Hematopoietic multipotent progenitor cell treated with erythropoietin and hydrocortisone succinate and interleukin-3 and kit ligand, for 8 days (in vitro differentiated cells): ENCODE measurements at regions not wholly inside any gene's neighbourhood (a gene's known extent, or its start where the extent isn't known, plus 50 kb on each side); places are given as distances from the start of the nearest gene placed in this dataset.

Experiments
- DNase-seq: peaks from one replicate; pipeline ENCODE4 v3.0.0-alpha.2; 2015

DNA sequence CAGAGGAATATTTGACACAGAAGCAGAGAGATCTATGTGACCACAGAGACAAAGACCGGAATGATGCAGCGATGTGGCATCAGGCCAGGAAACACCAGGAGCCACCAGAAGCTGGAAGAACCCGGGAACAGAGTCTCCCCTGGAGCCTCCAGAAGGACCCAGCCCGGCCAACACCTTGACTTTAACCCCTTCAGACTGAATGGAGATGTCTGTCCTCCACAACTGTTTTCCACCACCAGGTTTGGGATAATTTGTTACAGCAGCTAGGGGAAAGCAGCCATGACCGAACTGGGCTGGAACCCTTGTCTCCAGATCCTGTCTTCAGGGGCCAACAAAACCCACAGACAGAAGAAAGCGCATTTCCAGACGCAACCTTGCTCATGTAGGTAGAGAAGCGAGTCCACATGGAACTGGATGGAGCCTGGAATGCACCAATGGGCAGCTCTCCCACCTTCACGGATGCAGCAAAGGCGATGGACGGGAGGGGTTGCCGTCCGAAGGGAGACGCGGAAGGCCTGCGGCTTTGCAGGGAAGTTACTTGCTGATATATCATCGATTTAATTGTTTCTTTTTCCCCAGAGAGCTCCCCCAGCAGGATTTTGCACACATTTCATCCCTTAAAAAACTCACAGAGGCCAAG lies 396.6 kb downstream of the NPHP4 start:
- no peak for DNase-seq

DNA sequence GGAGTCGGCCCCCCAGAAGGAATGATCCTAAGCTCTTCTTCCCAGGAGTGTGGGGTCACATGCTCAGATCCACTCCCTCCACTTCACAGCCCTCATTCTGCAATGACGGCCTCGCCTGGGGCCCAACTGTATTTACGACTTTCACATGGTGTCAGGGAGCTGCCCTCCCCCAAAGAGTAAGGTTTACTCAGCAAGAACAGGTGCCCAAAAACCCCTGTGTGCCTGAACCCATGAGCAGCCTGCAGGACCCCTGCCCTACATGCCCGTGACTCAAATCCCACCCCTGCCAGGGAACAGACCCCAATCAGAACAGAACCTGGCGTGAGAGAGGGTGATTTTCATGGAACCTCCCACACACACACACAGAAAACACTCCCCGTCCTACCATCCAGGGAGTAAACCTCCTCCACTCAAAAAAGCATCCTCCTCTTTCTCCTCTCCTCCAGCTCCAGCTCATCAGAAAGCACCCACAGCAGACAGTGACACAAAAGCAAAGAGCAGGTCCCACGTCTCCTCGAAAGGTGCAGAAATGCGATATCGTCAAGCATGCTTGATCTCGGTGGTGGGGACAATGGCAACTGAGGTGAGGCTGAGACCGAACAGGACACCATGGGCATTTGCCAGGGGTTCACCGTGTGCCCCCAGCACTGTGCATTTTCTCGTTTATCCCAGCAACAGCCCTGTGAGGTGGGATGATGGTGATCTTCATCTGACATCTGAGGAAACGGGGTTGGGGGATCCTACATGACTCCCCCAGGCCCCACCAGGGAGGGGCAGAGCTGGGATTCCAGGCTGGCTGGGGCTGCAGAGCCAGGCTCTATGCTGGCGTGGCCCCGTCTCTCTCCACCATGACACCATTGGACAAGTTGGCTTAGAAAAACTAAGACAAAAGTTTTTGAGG lies 397.9 kb downstream of the NPHP4 start:
- DNase-seq: no peak

DNA sequence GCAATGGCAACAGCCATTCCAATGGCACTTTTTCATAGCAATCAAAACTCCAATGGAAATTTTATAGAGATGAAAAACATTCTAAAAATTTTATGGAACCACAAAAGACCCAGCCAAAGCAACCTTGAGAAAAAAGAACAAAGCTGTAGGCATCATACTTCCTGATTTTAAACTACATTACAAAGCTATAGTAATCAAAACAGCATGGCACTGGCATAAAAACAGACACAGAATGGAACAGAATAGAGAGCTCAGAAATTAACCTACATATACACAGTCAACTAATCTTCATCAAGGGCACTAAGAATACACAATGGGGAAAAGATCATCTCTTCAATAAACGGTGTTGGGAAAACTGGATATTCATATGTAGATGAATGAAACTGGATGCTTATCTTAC lies 401.5 kb downstream of the NPHP4 start:
- no peak for DNase-seq

DNA sequence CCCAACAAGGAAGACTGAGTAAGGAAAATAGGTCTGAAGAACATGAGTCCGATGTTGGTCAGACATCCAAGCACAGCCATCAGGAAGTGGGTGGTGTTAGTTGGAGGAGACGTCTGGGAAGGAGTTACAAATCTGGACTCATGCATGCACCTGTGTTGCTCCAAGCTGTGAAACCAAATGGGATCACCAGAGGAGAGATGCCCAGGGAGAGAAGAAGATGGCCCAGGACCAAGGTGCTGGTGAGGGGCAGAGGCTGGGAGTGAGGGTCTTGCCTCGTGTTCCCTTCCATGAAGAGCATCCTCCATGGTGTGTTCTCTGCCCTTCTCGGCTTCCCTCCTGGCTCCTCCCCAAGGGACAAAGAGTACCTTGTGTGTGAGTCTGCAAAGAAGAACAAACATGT lies 405.6 kb downstream of the NPHP4 start:
- DNase-seq: no peak

DNA sequence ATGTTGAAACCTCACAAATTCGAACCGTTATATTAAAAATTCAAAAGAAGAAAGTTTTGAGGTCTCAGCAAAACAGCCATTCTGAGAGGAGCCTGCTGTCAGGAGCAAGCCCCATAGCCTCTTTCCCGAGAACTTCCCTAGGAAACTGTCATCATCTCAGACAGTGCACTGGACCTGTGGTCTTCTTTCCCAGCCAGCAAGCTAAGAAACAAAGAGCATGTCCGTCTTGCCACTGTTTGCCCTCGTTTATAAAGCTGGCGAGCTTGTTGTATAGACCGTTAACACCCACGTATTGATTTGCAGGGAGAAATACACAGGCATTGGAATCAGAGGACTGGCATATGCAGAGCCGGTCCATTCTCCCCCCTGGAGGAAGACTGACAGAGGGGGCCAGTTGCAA lies 407.0 kb downstream of the NPHP4 start:
- DNase-seq: no peak

DNA sequence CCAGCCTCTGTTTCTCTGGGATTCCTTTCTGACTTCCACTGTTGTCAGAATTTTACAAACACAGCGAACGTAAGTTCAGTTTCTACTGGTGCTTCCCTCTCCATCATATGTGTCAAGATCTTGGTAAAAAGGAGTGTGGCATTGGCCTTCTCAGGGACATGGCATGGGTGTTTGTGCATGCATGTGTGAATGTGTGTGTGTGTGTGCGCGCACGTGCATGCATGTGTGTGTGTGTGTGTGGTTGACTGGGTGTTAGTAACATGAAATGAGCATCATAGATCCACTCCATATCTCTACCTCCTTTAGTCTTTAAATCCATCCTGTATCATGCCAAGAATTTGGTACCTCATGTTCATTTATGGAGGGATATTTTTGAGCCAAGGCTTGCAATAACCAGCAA lies 411.3 kb downstream of the NPHP4 start:
- no peak for DNase-seq

DNA sequence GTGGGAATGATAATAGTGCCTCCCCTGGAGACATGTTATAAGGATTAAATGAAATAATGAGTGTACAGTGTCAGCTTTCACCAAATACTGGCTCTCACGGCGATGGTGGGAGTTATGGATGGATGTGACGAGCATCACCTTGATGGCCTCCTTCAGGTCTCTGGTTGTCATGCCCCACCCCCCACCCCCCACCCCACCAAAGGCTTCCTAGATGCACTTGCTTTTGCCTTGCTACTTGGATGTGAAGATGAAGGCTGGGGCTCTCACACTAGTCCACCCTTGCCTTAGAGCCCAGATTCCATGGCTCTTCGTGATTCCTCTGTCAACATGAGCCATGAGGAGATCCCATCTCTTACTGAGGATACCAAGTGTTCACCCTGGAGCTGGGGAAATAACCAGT lies 412.3 kb downstream of the NPHP4 start:
- DNase-seq: no peak

DNA sequence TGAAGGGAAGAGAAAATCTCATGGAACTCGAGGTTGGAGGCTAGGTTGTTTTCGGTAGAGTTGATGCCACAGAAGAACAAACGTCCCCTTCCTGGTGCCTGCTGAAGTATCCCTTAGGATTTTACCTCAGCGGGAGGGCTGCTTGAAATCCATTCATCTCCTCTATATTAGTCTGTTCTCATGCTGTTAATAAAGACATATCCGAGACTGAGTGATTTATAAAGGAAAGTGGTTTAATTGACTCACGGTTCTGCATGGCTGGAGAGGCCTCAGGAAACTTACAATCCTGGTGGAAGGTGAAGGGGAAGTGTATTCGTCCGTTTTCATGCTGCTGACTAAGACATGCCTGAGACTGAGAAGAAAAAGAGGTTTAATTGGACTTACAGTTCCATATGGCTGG lies 413.5 kb downstream of the NPHP4 start:
- DNase-seq: no peak

DNA sequence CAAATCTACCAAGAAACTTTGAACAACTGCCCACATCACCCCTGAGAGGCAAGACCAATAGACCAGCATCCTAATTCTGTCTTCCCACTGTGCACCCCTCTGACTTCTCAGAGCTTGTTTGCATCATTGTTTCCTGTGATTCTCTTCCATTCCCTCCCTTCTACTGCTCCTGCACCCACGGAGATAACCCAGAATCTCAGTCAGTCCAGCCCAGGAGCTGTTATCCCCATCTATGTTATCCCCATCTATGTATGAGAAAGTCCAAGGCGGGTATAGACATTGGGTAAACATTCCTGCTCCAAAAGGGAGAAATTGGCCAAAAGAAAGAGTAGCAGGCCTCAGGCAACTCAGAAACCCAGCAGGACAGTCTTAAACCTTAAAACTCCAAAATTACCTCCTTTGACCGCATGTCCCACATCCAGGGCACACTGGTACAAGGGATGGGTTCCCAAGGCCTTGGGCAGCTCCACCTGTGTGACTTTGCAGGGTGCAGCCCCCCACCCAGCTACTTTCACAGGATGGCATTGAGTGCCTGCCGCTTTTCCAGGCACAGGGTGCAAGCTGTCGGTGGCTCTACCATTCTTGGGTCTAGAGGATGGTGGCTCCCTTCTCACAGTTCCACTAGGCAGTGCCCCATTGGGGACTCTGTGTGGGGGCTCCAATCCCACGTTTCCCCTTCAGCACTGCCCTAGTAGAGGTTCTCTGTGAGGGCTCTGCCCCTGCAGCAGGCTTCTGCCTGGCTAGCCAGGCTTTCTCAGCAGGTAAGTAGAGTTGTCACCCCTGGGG lies 414.8 kb downstream of the NPHP4 start:
- no peak for DNase-seq

DNA sequence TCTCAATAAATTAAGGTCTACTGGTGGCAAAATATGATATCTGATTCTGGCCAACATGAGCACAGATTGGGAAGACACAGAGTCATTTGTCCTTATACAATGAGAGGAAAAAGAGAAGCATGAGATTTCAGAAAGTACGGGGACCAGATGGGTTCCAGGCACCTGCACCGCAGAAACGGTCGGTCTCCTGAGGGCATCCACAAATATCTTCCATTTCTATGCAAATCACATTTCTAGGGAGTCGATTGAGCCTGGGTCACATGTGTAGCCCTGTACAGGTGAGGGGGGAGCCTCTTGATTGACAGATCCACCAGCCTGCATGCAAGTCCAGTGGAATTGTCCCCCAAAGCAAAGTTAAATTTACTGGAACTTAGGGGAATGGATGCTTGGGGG lies 415.6 kb downstream of the NPHP4 start:
- no peak for DNase-seq

DNA sequence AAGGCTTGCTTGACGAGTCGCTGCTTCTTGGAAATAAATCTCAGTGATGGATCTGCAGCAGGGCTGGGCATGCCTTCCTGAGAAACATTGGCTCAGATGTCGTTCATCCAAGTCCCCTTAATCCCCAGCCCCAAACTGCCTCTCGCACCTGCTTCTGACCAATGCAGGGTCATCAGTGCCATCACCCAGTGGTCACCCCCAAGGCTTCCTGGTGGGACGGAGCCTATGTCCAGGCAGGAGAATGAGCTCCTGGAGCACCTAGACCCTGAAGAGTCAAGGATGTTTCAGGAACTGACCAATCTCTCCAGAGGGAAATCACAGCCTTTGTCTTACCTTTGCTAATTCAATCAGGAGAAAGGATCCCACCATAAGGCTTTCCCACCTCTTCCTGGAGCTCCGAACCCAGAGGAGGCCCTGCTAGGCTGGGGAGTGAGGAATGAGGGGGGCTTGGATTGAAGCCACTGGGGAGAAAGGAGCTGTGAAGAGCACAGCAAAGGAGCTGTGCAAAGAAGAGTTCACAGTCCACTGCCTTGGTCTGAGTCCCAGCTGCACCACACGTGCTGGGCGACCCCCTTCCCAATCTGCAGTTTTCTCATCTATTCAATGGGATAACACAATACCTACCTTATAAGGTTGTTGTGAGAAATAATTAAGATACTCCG lies 416.1 kb downstream of the NPHP4 start:
- no peak for DNase-seq

DNA sequence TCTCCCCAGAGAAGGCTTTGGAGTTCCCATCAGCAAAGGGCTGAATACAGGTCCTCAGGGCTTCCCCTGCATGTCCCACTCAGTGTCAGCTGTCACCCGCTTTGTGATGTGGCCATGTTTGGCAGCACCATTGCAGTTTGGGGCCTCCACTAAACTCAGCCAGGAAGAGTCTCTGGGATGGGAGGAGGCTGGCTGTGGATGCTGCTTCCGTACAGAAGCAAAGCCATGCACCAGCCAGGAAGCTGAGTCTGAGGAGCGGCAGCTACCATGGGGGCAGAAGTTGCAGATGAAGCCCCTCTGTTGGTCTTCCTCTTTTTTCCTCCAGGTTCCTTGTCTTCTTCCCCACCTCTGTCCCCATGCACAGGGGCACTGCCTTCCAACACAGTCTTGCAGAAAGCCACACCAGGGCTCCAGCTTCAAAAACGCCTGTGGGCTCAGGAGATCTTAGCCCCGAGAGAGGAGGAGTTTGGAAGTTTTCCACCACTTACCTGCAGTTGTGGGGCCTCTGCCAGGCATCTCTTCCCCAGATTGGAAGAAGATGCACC lies 416.8 kb downstream of the NPHP4 start:
- no peak for DNase-seq

DNA sequence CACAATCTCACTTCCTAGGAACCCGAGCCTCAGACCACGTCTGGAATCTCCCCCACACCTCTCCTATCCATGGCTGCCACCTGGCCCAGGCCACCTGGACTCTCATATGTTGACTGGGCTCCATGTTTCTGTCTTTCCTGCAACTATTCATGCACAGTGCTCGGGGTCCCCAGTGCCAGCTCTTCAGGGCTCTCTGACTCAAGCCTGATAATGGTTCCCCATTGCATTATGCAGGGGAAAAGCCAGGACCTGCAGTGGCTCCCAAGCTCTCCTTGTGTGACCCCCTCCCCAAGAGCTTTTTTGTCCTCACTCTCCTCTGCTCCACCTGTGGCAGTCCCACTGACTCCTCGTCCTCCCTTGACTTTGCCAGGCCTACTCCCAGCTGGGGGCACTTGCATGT lies 417.6 kb downstream of the NPHP4 start:
- DNase-seq: no peak

DNA sequence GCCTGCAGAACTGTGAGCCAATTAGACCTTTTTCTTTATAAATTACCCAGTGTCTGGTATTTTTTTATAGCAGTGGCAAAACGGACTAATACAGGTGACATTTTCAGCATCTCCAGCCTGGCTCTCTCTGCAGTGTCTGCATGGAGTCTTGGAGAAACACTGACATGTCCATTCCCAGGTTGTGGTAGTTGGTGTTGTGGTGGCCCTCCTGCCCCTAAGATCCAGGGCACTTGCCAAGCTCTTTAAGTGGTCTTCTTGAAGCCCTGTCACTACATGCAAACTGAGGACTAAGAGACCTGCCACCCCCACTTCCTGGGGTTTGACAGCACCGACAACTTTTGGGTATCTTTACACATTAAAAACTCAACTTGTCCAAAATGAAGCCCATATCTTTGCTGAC lies 419.4 kb downstream of the NPHP4 start:
- DNase-seq: no peak

DNA sequence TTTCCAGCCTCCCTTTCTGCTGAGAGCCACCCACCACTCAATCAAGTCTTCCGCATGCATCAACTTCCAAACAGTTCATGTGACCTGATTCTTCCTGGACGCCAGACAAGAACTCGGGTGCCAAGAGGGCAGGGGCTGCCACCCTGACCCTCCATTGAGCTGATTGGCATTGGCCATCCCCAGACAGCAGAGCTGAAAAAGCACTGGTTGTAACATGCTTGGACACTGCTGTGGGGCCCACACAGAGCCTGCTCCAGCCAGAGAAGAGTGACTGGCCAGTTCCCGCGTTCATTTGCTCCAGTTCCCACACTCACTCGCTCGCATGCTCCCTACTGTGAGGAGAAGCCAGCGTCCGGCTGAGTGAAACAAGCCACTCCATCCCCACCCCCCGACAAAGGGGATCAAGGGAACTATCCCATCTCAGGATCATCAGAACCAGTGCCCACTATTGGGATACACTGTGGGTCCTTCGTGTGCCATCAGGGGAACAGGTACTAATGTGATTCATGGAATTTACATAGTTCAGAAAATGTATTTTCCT lies 420.3 kb downstream of the NPHP4 start:
- no peak for DNase-seq

DNA sequence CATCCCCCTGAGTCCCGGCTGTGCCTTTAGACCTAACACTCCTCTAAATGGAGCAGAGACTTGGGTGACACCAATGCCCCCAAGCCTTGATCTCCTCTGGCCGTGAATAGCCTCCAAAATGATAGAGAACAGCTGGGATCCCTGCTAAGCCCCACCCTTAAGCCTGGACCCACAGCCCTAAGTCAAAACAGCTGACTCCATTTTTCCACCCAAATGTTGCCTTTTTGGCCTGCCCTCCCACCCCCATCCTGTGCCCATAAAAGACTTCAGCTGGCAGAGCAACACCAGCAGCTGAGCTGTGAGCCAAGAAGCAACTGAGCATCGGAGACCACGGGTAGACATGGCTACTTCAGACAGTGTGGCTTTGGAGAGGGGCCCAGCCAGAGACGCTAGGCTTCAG lies 420.8 kb downstream of the NPHP4 start:
- no peak for DNase-seq

DNA sequence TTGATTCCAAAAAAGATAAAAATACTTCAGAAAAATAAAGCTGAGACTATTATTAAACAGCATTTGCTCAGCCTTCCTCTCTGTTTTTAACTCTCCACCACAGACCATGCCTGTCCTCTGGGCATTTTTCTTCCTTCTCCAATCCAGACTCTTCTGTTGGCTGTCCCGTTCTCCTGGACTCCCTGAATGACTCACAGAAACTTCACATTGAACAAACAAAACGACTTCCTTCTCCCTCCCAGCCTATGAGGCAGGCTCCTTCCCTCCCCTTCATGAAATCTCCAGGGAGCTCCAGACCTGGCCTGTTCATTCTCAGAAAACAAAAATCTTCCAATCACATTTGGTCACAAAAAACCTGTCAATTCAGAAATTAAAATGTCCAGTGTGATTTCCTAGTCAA lies 421.3 kb downstream of the NPHP4 start:
- no peak for DNase-seq

DNA sequence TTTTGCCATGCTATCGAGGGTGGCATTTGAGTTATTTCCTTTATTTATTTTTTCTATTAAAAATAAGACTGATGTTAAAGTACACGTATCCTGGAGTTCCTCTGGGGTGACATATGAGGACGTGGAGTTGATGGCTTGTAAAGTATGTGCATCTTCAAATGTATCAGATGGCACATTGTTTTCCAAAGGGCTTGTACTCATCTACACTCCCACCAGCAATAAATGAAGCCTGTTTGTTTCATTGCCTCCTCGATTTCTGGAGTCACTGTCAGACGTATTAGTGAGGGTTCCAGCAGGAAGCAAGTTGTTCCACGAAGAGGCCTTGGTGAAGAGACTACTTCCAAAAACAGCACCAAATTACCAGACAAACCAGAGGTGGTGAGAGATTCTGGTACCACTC lies 423.9 kb downstream of the NPHP4 start:
- no peak for DNase-seq

DNA sequence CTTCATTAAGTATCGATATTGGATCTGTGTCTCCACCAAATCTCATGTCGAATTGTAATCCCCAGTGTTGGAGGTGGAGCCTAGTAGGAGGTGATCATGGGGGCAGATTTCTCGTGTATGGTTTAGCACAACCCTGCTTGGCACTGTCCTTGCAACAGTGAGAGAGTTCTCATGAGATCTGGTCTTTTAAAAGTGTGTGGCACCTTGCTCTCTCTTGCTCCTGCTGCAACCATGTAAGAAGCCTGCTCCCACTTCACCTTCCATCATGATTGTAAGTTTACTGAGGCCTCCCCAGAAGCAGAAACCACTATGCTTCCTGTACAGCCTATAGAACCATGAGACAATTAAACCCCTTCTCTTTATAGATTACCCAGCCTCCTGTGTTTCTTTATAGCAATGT lies 424.4 kb downstream of the NPHP4 start:
- no peak for DNase-seq

DNA sequence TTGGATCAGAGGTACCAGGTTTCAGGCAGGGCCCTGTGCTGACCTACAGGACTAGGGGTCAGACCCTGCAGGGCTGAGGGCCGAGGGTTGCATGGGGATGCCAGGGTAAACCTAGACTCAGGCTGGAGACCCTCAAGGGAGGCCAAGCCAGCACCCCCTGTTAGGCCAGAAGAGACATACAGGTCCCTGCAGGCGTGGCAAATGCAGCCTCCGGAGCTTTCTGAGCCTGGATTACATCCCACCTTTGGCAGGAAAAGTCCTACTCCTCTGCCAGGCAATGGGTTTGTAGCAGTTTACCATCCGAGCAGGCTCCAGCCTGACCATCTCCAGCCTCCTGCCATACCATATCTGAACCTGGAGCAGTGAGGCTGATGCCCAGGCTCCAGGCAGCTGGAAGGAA lies 425.3 kb downstream of the NPHP4 start:
- DNase-seq: no peak

DNA sequence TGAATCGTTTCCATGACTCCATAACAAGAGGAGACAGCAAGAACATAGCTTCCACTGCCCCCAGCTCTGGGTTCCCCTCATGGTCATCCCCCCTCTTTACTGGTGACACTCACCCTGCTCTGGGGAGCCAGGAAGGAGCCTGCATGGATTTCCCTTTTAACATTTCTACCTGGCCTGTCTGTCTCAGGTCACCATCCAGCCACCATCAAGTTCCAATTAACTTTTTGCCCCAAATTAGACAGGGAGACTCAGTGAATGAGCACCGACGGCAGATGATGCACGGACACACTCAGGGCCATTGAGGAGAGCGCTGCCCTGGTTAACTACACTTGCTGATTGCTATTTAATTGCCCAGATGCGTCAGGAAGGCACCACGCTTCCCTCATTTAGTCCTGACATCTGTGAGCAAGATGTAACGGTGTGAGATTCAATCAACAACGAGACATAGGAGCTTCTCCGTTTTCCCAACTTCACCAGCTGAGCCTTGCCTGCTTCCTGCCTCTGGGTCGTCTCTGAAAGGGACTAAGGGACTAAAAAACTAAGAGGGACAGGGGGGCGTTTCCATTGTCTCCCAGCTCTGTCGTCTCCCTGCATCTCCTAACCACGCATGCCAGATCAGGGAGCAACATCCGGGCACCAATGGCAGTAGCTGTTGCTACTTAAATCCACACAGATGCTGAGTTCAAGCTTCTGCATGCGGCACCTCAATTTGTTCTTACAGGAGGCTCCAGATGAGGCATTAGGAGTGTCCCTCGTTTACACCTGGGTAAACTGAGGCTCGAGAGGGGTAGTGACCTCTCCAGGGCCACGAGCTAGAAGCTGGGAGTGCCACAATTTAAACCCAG lies 426.7 kb downstream of the NPHP4 start:
- no peak for DNase-seq
